Large intestine (tissue), 3 donors: ENCODE measurements at regions not wholly inside any gene's neighbourhood (a gene's known extent, or its start where the extent isn't known, plus 50 kb on each side); places are given as distances from the start of the nearest gene placed in this dataset.

Source experiments
- DNase-seq, 2 donors: peaks; one replicate each; pipeline versions ENCODE4 v3.0.0 to v3.0.0-alpha.2; 2013
- H3K27ac ChIP-seq: one replicate; pipeline ENCODE4 v1.5.1; 2013; ENCODE audit warnings: low read length
- H3K27me3 ChIP-seq: 2 replicates; pipeline ENCODE4 v1.6.1; 2013; ENCODE audit warnings: low read length; ENCODE audit not compliant: control insufficient read depth, insufficient read depth
- H3K36me3 ChIP-seq: 2 replicates; pipeline ENCODE4 v1.6.1; 2013; ENCODE audit warnings: low read length; ENCODE audit not compliant: control insufficient read depth, insufficient read depth
- H3K4me1 ChIP-seq: one replicate; pipeline ENCODE4 v1.6.1; 2013; ENCODE audit warnings: low read length; ENCODE audit not compliant: control insufficient read depth, insufficient read depth
- H3K4me3 ChIP-seq: one replicate; pipeline ENCODE4 v1.5.1; 2013; ENCODE audit warnings: low read length
- H3K9me3 ChIP-seq: one replicate; pipeline ENCODE4 v1.6.1; 2013; ENCODE audit warnings: mild to moderate bottlenecking, low read depth, low read length, moderate library complexity; ENCODE audit not compliant: control insufficient read depth
- WGBS: methylation state at CpG from one replicate; pipeline ENCODE4 v1.1.5; 2013; ENCODE audit warnings: low lambda C conversion rate; ENCODE audit not compliant: insufficient coverage; 5-methylcytosine and 5-hydroxymethylcytosine counted together

DNA sequence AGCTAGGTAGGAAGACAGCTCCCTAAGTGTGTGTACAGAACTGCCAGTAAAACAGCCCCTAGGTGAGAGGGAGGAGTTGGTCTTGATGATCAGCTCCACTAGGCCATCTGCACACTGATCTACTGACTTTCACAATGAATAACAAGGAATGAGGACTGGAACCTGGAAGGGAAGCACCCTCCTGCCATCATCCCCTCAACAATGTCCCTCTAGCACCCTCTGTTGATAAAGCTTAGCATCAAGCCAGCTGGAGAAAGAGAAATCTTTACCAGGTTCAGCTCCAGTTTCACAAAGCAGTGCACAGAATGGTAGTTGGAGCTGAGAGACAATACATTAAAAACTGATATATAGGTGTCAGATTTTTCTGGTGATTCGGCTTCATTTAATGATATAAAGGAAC, 57.2 kb upstream of the IRAK1BP1 start:
- H3K27me3 ChIP-seq: no peaks in the 10 kb centered on the region
- no CpG with 5 or more reads among the region's 1 CpG for WGBS
- H3K9me3 ChIP-seq: no peaks in the 10 kb centered on the region
- no peak overlapping the region for H3K27ac ChIP-seq
- no peak overlapping the region for H3K4me3 ChIP-seq
- no peaks in the 10 kb centered on the region for H3K4me1 ChIP-seq
- peak; percentile 37 to 47 for DNase-seq
- no peaks in the 10 kb centered on the region for H3K36me3 ChIP-seq

DNA sequence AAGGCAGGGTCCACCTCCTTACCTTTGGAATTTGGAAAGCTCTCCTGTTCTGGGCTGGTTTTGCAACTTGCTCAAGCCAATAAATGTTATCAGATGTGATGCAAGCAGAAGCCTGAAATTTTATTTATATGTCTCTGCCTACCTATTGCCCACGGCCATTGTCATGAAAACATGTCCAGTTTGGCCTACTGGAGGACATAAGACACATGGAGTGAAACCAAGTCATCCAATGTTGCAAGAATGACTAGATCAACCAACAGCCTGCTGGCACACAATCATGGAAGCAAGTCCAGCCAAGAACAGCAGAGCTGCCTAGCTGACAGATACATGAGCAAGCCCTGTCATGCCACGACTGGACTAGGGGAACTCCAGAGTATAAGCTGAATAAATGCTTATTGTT, 56.7 kb upstream of the IRAK1BP1 start:
- Histone ChIP-seq H3K36me3 (no peaks in the 10 kb centered on the region), H3K4me1 (no peaks in the 10 kb centered on the region), H3K9me3 (no peaks in the 10 kb centered on the region), H3K27ac (no peak overlapping the region), H3K27me3 (no peaks in the 10 kb centered on the region), H3K4me3 (no peak overlapping the region)
- WGBS: 40% methylated on average over 1 of the region's 2 CpGs
- DNase-seq: no peak
